ENCODE measurements at regions not wholly inside any gene's neighbourhood (a gene's known extent, or its start where the extent isn't known, plus 50 kb on each side); places are given as distances from the start of the nearest gene placed in this dataset.

DNA sequence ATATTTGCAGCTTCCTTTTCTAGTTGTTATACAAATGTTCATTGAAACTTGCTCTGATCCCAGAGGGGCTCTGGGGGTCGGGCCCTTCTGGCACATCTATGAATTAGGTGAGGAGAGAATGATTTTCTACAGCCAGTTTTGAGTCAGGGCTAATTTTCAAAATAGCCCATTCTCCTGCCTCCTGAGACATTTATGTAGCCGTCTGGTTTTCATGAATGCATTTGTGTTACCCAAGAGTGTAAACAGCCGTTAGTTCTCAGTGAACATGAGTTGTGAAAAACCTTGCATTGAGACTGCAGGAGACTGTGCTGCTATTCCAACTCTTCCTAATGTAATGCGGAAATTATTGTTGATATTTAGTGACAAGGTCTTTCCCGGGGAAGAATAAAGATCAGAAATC is 122.5 kb downstream of the ICOS start:
- TF ChIP-seq, protein P1, sequence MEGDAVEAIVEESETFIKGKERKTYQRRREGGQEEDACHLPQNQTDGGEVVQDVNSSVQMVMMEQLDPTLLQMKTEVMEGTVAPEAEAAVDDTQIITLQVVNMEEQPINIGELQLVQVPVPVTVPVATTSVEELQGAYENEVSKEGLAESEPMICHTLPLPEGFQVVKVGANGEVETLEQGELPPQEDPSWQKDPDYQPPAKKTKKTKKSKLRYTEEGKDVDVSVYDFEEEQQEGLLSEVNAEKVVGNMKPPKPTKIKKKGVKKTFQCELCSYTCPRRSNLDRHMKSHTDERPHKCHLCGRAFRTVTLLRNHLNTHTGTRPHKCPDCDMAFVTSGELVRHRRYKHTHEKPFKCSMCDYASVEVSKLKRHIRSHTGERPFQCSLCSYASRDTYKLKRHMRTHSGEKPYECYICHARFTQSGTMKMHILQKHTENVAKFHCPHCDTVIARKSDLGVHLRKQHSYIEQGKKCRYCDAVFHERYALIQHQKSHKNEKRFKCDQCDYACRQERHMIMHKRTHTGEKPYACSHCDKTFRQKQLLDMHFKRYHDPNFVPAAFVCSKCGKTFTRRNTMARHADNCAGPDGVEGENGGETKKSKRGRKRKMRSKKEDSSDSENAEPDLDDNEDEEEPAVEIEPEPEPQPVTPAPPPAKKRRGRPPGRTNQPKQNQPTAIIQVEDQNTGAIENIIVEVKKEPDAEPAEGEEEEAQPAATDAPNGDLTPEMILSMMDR (IDR thresholded peaks at IDR 0.05) = no peak
- TF ChIP-seq EZH2 (IDR thresholded peaks at IDR 0.05; ENCODE audit: borderline replicate concordance, insufficient read depth, low read depth, low read length, poor library complexity, severe bottlenecking) = no peak
